MV-4-11 (cell line): ENCODE measurements at regions not wholly inside any gene's neighbourhood (a gene's known extent, or its start where the extent isn't known, plus 50 kb on each side); places are given as distances from the start of the nearest gene placed in this dataset.
"Not testable (repeated sequence)": the region's sequence is repeated elsewhere in the genome, so short reads cannot be mapped to it uniquely, and the experiment has no call there.

Source experiments
- DNase-seq: peaks from one replicate; lab custom pipeline; 2025; lab: John Stamatoyannopoulos, UW

DNA sequence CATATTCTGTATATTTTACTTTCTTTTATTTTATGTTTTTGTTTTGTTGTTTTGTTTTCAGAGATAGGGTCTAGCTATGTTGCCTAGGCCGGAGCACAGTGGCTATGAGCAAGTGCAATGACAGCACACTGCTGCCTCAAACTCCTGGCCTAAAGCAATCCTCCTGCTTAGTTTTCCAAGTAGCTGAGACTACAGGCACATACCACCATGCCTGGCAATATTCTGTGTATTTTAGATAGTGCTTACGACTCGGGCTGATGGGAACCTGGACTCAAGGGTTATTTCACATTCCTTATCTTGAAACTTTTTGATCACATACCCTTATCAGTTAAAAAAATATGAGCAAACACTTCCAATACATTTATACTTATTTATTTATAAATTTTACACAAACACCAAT lies 119.0 kb upstream of the STARD4 start:
- no peak for DNase-seq

DNA sequence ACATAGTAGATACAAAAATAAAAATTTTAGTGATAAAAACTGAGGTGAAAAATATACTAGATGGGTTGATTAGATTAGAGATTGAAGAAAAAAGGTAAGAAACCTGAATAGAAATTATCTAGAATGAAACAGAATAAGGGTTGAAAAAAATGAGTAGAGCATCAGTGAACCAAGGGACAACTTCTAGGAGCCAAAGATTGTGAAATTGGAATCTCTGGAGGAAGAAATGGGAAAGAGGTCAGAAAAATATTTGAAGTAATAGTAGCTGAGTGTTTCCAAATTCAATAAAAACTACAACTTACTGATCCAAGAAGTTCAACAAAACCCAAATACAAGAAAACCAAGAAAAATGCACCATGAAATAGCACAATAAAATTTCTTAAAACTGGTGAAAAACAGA lies 116.6 kb upstream of the STARD4 start:
- no peak for DNase-seq

DNA sequence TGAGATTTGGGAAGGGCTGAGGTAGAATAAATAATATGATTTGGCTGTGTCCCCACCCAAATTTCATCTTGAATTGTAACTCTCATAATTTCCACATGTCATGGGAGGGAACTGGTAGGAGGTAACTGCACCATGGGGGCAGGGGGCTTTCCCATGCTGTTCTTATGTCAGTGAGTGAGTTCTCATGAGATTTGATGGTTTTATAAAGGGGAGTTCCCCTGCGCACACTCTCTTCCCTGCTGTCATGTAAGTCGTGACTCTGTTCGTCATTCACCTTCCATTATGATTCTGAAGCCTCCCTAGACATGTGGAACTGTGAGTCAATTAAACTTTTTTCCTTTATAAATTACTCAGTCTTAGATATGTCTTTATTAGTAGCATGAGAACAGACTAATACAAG lies 115.5 kb upstream of the STARD4 start:
- no peak for DNase-seq

DNA sequence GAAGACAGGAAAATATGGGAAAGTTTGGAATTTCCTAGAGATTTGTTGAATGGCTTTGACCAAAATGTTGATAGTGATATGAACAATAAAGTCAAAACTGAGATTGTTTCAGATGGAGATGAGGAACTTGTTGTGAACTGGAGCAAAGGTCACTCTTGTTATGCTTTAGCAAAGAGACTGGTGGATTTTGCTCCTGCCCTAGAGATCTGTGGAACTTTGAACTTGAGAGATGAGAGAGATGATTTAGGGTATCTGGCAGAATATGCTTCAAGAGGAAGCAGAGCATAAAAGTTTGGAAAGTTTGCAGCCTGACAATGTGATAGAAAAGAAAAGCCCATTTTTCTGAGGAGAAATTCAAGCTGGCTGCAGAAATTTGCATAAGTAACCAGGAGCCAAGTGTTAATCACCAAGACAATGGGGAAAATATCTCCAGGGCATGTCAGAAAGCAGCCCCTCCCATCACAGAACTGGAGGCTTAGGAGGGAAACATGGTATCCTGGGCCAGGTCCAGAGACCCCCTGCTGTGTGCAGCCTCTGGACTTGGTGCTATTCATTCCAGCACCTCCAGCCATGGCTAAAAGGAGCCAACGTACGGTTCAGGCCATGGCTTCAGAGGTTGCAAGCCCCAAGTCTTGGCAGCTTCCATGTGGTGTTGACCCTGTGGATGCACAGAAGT lies 114.3 kb upstream of the STARD4 start:
- no peak for DNase-seq

DNA sequence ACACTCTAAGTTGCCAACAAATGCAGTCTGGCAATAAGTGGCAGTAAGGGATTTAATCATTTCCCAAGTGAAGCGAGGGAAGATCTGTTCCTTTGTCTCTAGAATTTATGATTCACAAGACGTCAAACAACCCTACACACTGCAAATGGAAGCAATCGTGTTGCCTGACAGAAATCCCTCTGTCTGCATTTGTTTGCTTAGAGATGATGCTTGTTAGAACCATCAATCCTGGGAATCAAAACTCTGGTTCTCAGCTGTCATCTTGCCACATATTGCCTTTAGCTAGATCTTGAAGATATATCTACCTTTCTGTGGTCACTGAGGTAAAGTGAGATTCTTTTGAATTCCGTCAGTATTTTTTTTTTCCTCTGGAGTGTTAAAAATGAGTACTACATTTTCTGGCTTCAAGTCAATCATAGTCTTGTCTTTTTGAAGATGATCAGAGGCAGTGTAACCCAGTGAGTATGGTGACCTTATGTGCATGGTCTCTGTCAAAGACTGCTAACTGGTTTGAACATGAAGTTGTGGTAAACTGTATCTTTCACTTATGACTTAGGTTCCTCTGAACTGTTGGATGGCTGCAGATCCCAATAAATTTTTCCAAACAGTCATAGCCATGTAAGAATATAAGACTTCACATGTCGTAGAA lies 106.4 kb upstream of the STARD4 start:
- no peak for DNase-seq

DNA sequence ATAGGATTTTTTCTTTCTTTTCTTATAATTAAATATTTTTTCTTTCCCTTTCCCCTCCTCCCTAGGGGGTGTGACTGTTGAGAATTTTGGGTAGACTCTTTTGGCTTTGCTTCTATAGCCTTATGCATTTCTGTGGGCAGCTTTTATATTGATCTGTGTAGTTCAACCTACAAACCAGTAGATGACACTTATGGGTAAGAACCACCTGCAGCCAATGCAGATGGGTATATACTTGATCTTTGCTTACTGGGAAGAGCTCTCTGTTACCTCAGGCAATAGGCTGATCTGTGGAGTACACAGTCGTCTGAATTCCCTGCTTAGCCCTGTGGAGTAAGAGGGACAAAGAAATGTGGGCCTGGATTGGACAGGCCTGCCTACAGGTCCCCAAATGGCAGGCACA lies 102.7 kb upstream of the STARD4 start:
- no peak for DNase-seq

DNA sequence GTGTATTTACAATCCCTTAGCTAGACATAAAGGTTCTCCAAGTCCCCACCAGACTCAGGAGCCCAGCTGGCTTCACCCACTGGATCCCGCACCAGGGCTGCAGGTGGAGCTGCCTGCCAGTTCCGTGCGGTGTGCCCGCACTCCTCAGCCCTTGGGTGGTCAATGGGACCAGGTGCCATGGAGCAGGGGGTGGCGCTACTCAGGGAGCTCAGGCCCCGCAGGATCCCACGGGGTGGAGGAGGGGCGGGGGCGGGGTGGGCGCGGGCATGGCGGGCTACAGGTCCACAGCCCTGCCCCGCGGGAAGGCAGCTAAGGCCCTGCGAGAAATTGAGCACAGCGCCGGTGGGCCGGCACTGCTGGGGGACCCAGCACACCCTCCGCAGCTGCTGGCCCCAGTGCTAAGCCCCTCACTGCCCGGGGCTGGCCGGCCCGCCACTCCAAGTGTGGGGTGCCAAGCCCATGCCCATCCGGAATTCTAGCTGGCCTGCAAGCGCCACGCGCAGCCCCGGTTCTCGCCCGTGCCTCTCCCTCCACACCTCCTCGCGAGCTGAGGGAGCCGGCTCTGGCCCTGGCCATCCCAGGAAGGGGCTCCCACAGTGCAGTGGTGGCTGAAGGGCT lies 99.8 kb upstream of the STARD4 start:
- DNase-seq, result not testable (repeated sequence)

DNA sequence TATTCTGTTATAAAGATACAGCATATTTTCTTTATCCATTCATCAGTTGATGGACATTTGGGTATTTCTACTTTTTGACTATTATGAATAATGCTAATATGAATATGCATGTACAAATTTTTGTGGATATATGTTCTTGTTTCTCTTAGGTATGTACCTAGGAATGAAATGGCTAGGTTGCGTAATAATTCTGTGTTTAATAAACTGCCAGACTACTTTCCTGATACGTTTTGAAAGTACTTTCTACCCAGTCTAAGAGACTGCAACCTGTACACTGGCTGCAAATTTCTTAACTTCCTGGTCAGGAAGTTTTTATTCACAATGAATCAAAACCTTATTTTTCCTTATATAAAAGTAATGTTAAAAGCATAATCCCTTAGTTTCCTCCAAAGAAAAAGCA lies 93.9 kb upstream of the STARD4 start:
- DNase-seq, result no peak

DNA sequence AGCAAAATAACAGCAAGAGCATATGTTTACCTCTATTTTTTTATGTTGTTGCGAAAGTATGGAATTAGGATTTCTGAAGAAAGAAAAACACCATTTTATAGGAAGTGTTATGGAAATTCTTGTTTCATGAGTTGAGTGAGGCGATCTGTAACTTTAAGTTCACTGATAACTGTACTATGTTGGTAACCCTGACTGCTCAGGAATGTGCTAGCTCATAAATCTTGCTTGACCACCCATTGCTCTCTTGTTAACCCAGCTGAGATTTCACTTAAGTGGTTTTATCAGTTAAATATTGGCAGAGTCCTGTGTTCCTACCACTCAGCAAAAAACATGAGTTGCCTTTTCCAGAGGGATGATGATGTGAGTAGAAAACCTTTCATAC lies 91.1 kb upstream of the STARD4 start:
- DNase-seq, result no peak

DNA sequence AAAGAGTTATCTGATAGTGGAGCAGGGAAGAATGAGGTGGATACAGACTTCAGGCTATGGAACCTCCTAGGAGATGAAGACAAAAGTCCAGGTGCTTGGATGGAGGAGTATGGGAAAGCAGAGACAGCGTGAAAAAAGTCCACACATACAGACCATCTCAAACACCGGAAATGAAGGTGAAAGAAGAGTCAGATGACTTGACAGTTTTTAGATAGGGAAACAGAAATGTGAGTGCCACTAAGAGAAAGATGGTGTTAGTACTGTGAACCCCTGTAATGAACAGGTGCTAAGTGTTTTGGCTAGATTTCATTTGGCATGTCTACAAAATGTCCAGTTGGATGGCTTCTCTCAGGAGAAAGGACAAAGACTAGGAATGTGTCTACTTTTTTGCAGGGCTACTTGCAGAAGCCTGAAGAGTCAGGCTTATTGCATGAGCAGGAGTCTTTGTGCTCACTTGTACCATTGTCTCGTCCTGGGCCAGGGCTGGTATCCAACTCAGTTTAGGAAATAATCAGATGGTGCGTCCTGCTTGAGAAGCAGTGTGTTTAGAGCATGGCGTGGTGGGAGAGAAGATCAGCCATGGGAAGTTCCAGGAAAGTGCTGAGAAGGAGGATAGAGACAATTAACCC lies 90.6 kb upstream of the STARD4 start:
- no peak for DNase-seq

DNA sequence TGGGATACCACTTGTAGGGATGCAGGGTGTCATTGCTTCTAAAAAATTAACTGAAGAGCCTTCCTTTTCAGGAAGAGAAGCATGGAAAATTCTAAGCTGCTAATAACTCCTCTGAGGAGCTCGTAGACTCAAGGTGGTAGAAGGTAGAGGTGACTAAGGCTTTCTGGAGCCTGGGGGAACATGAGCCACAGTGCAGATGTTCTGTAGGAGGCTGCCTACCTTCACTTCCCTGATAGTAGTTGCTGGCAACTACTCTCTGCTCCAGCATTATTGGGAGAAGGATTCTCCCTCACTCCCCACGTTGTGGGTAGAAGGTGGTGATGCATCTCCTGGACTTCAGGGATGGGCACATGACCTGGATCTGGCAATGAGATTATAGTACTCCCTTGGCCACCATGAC lies 86.7 kb upstream of the STARD4 start:
- DNase-seq, result no peak

DNA sequence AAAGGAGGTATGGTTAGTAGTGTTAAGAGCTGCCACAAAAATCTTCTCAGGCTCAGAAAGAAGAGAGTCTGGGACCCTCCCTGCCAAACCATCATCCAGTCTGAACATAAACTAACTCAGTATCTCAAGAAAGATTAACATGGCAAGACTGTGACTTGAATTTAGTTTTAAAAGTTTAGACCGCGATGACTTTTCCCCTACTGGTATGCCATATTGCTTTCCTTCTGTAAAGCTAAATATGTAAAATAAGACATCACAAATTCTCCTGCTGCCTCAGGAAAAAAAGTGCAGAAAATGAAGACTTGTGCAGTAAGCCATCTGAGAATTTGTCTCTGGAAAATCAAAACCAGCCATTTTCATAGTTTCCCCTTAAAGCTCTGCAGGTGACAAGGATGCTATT lies 85.2 kb upstream of the STARD4 start:
- DNase-seq, result no peak

DNA sequence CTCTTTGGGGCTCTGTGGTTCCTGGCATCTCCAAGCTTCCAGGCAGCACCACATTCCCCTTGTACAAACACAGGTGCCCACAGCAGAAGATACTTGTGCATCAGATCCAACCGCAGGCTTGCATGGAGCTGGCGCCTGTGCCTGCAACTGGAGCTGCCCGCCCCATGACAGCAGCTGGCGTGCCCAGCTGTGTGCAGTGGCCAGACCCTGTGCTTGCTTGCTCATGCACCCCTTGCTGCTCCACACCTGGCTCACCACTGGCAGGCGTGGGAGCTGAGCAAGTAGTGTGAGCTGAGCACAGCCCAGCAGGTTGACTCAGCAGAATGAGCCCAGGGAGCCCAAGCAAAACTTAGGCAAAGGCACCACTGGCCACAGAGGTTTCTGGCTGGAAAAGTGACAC lies 84.4 kb upstream of the STARD4 start:
- no peak for DNase-seq

DNA sequence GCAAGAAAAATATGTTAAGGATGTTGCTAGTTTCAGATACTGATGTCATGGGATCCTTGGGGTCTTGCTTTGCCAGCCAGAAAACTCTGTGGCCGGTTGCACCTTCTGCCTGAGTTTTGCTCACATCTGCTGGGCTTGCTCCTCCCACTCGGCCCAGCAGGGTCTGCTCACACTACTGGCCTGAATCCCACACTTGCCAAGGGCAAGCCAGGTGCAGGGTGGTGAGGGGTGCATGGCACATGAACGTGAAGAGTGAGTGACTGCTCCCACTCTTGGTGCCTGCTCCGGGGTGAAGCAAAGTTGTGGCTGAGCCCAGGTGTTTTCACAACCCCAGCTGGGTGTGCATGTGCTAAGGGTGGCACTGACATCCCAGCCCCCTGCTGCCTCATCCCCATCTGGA lies 83.1 kb upstream of the STARD4 start:
- no peak for DNase-seq

DNA sequence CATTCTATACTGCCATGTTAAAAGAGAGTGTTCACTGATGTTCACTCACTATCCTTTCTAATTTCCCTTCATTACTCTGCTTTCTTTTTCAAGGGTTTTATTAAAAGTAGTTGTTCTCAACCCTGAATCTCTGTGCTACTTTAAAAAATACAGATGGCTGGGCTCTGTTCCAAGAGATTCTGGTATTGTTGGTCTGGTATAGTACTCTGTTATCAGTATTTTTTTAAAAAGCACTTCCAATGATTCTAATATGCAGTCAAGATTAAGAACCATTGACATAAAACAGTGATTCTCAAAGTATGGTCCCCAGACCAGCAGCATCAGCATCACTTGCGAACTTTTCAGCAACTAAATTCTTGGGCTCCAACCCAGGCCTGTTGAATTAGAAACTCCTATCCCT lies 77.0 kb upstream of the STARD4 start:
- DNase-seq, result no peak

DNA sequence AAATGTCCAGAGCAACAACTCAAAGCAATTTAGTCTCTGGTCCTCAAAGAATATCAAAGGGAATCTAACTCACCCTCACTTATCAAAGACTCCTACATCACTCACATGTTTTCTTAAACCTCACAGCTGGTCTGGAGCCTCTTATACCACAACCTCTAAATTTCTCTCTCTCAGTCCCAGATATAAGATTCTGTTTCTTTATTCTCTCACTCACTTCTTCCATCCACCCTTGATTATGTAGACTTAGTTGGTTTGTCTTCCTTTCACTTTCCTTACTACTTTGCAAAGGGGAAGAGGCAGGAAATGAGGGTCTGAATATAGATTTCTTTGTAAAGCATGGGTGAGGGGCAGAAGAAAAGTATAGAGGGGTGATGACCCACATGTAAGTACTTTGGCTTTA lies 75.4 kb upstream of the STARD4 start:
- DNase-seq, result no peak

DNA sequence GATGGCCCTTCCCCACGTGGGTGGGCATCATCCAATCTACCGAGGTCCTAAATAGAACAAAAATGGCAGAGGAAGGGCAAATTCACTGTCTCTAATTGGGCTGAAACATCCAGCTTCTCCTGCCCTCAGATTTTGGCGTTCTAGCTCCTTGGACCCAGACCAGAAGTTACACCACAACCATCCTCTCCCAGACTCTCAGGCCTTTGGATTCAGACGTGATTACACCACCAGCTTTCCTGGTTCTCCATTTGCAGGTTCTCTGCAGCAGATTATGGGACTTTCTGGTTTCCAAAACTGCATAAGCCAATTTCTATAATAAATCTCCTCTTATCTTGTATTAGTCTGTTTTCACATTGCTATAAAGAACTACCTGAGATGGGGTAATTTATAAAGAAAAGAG lies 73.6 kb upstream of the STARD4 start:
- no peak for DNase-seq

DNA sequence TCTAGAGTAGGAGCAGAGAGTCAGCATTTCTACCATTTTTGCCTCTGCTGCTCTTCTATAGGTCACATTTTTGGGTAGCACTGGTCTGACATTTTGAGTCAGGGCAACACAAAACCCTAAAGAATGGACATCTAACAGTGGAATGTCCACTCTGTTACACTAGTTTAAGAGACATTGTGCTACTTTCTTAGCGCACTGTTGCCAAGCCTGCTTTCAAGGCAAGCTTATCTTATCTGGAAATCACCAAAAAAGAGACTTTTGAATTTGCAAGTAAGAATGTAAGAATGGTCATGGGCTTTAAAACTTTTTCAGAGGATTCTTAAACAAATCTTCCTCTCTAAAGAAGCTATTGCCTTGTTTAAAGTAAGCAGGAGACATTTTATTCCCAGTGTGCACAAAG lies 73.0 kb upstream of the STARD4 start:
- DNase-seq, result no peak

DNA sequence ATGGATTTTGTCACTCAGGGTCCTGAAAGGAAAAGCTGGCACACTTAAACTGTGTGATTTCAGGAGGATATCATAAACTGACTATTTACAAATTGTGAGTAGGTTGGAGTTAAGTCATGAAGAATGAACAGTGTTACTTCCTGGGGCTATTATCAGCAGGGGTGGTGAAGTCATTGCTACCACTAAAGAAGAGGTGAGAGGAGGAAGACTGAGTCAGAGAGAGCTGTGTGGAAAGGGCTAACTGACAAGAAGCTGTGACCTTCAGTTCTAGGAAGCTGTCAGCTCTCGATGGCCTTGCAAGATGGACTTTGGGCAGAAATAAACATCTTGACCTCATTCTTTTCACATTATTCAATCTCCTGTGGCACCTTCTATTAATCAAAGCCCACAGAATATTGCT lies 72.3 kb upstream of the STARD4 start:
- DNase-seq, result peak; percentile 61

DNA sequence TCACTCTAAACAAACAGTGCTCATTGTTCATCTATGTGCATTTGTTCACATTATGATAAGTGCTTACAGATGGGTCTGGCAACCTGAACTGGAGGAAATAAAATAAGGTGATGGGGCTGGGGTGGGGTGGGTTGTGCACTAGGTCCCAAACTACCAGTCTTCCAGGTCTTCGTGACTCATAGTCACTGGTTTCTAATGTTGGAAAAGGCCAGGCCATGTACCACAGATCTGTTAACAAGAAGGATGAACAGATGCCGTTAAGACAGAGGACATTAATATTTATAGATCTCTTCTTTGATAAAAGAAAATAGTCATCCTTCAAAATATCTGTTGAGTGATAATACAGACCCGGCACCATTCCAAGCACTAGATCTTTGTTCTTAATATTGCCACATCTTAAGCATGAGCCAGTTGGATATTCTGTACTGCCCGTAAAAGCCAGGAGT lies 71.4 kb upstream of the STARD4 start:
- no peak for DNase-seq

DNA sequence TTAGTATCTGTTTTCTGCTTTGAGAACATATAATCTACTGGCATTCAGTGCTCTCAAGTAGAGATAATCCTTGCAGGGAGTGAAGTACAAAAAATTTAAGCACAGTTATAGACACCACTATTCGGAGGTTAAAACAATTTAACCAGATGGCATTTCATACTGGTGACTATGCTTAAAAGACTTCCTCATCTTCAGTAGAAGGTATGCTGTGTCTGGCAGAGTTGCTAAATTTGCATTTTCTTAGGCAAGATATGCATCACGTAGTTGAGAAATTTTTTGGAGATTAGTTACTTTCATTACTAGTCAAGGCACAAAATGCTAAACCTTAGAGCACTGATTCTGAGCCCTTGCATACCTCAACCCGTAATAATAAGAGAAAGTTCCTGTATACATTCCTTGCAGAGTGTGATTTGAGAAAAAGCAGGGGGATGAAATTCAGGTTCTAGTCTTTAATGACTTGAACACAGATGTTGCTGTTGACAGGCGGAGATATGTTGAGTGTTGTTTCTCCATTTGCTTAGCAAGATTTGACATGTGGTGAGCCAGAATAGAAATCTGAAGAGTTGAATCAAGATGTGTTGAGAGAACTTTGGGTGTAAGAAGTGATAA lies 70.8 kb upstream of the STARD4 start:
- DNase-seq, result peak; percentile 86

DNA sequence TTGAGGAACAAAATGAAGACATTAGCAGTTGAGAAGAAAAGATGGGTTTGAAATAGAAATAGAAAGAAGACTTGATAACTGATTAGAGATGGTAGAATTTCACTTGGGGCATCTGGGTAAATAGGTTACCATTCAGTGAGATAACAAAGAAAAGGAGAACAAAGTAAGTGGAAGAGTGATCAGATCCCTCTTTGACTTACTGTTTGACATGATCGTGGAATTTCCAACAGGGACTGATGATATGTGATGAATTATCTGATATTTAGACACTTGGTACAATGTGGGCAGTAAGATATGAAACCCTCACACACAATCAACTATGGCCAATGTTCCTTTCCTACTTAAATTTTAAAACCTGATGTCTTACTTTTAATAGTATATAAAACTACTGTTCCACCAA lies 70.1 kb upstream of the STARD4 start:
- DNase-seq, result no peak

DNA sequence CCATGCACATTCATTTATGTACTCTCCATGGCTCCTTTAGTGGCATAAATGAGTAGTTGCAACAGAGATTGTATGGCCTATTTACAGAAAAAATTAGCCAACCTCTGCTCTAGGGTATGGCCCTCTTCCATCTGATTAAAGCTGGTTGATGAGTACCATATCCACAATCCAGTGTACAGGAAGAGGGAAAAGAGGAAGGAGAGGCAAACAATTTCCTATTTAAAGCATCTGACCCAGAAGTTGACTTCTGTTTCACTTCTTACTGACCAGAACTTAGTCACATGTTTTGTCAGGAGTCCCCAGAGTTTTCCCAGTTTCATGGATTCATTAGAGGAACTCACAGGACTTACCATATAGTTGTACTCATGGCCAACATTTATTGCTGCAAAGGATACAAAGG lies 68.6 kb upstream of the STARD4 start:
- peak; percentile 74 for DNase-seq
